WTC11 (cell line): ENCODE measurements at regions not wholly inside any gene's neighbourhood (a gene's known extent, or its start where the extent isn't known, plus 50 kb on each side); places are given as distances from the start of the nearest gene placed in this dataset.

Experiments
- ATAC-seq: fragments of 200-7000 bp; cut with Tn5 transposase; 2 replicates; pipeline ENCODE4 v1.10.0; 2021; ENCODE audit warnings: mild to moderate bottlenecking, moderate library complexity
- CTCF ChIA-PET: fragments of 300-600 bp; sonication (Branson Sonifier 250); formaldehyde crosslinking; loops from one replicate; lab custom pipeline; 2021; ENCODE audit warnings: antibody characterized with exemption; lab: Charles Lee
- POLR2A ChIA-PET: fragments of 350-600 bp; sonication (Branson Sonifier 250); formaldehyde crosslinking; loops from one replicate; lab custom pipeline; 2021; ENCODE audit warnings: antibody characterized with exemption; lab: Charles Lee
- DNase-seq: peaks from one replicate; pipeline ENCODE4 v3.0.0; 2021; ENCODE audit warnings: low spot score
- H3K27ac Mint-ChIP-seq: 2 replicates; pipeline ENCODE4 v1.8.0; 2021; ENCODE audit warnings: mixed read lengths
- H3K27me3 Mint-ChIP-seq: 2 replicates; pipeline ENCODE4 v1.8.0; 2021; ENCODE audit warnings: low read depth, mild to moderate bottlenecking, moderate library complexity, mixed read lengths
- H3K36me3 Mint-ChIP-seq: 2 replicates; pipeline ENCODE4 v1.8.0; 2021; ENCODE audit warnings: mixed read lengths
- H3K4me1 Mint-ChIP-seq: 2 replicates; pipeline ENCODE4 v1.8.0; 2022; ENCODE audit warnings: mixed read lengths
- H3K4me3 Mint-ChIP-seq: 2 replicates; pipeline ENCODE4 v1.8.0; 2021; ENCODE audit warnings: mild to moderate bottlenecking, moderate library complexity, mixed read lengths
- H3K9me3 Mint-ChIP-seq: 2 replicates; pipeline ENCODE4 v1.8.0; 2021; ENCODE audit warnings: mixed read lengths
- ATF2 ChIP-seq: sonication (generic); formaldehyde crosslinking; IDR thresholded peaks from 2 replicates; pipeline ENCODE4 v1.8.1; 2022; ENCODE audit warnings: low read depth, missing genetic modification reagents, borderline replicate concordance
- E2F4 ChIP-seq: sonication (generic); formaldehyde crosslinking; IDR thresholded peaks from 2 replicates; pipeline ENCODE4 v1.8.1; 2022; ENCODE audit warnings: low read depth, mild to moderate bottlenecking, moderate library complexity, missing genetic modification reagents, borderline replicate concordance
- FOXP1 ChIP-seq: sonication (generic); formaldehyde crosslinking; IDR thresholded peaks from 2 replicates; pipeline ENCODE4 v1.8.0; 2022; ENCODE audit warnings: missing genetic modification reagents, mild to moderate bottlenecking, moderate library complexity, borderline replicate concordance
- HMGA2 ChIP-seq: fragments of 250-450 bp; sonication (Bioruptor Pico); IDR thresholded peaks from 2 replicates; pipeline ENCODE4 v1.4.0; 2021; ENCODE audit warnings: mild to moderate bottlenecking, moderate library complexity
- IRF1 ChIP-seq: sonication (generic); formaldehyde crosslinking; IDR thresholded peaks from 2 replicates; pipeline ENCODE4 v1.8.0; 2023; ENCODE audit warnings: missing genetic modification reagents
- IRF2 ChIP-seq: sonication (generic); formaldehyde crosslinking; IDR thresholded peaks from 2 replicates; pipeline ENCODE4 v1.8.0; 2022; ENCODE audit warnings: low read depth, missing genetic modification reagents, borderline replicate concordance
- JUN ChIP-seq: sonication (generic); formaldehyde crosslinking; IDR thresholded peaks from 2 replicates; pipeline ENCODE4 v1.8.0; 2023; ENCODE audit warnings: mild to moderate bottlenecking, missing genetic modification reagents
- MYBL2 ChIP-seq: sonication (generic); formaldehyde crosslinking; IDR thresholded peaks from 2 replicates; pipeline ENCODE4 v1.8.1; 2023; ENCODE audit warnings: mild to moderate bottlenecking, moderate library complexity, missing genetic modification reagents
- NFATC4 ChIP-seq: fragments of 250-450 bp; sonication (Bioruptor Pico); IDR thresholded peaks from 2 replicates; pipeline ENCODE4 v1.9.0; 2021; ENCODE audit warnings: mild to moderate bottlenecking
- NR1H2 ChIP-seq: sonication (generic); formaldehyde crosslinking; IDR thresholded peaks from 2 replicates; pipeline ENCODE4 v1.9.0; 2021; ENCODE audit warnings: mild to moderate bottlenecking, moderate library complexity, missing genetic modification reagents
- RELA ChIP-seq: sonication (generic); formaldehyde crosslinking; IDR thresholded peaks from 2 replicates; pipeline ENCODE4 v1.8.1; 2022; ENCODE audit warnings: missing genetic modification reagents, mild to moderate bottlenecking, borderline replicate concordance
- SP1 ChIP-seq: sonication (generic); formaldehyde crosslinking; conservative IDR thresholded peaks from 2 replicates; pipeline ENCODE4 v1.8.1; 2022; ENCODE audit warnings: missing genetic modification reagents
- ZNF138 ChIP-seq: sonication (generic); formaldehyde crosslinking; conservative IDR thresholded peaks from 2 replicates; pipeline ENCODE4 v1.8.1; 2022; ENCODE audit warnings: mild to moderate bottlenecking, moderate library complexity, missing genetic modification reagents
- ZNF219 ChIP-seq: sonication (generic); formaldehyde crosslinking; IDR thresholded peaks from 2 replicates; pipeline ENCODE4 v1.8.0; 2023; ENCODE audit warnings: missing genetic modification reagents, mild to moderate bottlenecking, borderline replicate concordance
- ZNF232 ChIP-seq: sonication (generic); formaldehyde crosslinking; IDR thresholded peaks from 2 replicates; pipeline ENCODE4 v1.8.0; 2022; ENCODE audit warnings: mild to moderate bottlenecking, missing genetic modification reagents
- ZNF423 ChIP-seq: fragments of 250-450 bp; sonication (Bioruptor Pico); IDR thresholded peaks from 2 replicates; pipeline ENCODE4 v2.1.2; 2022; ENCODE audit warnings: mild to moderate bottlenecking, moderate library complexity
- TF ChIP-seq, protein P1 (sequence below): sonication (generic); formaldehyde crosslinking; IDR thresholded peaks from 2 replicates; pipeline ENCODE4 v1.8.0; 2022; ENCODE audit warnings: mild to moderate bottlenecking, missing genetic modification reagents
- TF ChIP-seq, protein P2 (sequence below): sonication (generic); formaldehyde crosslinking; IDR thresholded peaks from 2 replicates; pipeline ENCODE4 v1.8.0; 2022; ENCODE audit warnings: mild to moderate bottlenecking, missing genetic modification reagents
- TF ChIP-seq, protein P3 (sequence below): sonication (generic); formaldehyde crosslinking; IDR thresholded peaks from 2 replicates; pipeline ENCODE4 v1.8.0; 2022; ENCODE audit warnings: missing genetic modification reagents
- TF ChIP-seq, protein P4 (sequence below): sonication (generic); formaldehyde crosslinking; IDR thresholded peaks from 2 replicates; pipeline ENCODE4 v1.8.1; 2022; ENCODE audit warnings: missing genetic modification reagents, borderline replicate concordance

GRCh38 chr3:5572168-5572567 is 384.7 kb downstream of the EDEM1 start (continued):
- TF ChIP-seq, protein P1, sequence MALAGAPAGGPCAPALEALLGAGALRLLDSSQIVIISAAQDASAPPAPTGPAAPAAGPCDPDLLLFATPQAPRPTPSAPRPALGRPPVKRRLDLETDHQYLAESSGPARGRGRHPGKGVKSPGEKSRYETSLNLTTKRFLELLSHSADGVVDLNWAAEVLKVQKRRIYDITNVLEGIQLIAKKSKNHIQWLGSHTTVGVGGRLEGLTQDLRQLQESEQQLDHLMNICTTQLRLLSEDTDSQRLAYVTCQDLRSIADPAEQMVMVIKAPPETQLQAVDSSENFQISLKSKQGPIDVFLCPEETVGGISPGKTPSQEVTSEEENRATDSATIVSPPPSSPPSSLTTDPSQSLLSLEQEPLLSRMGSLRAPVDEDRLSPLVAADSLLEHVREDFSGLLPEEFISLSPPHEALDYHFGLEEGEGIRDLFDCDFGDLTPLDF: no peak
- TF ChIP-seq NR1H2: no peak
- TF ChIP-seq, protein P2, sequence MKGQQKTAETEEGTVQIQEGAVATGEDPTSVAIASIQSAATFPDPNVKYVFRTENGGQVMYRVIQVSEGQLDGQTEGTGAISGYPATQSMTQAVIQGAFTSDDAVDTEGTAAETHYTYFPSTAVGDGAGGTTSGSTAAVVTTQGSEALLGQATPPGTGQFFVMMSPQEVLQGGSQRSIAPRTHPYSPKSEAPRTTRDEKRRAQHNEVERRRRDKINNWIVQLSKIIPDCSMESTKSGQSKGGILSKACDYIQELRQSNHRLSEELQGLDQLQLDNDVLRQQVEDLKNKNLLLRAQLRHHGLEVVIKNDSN (CRISPR knock-in tag): no peak
- TF ChIP-seq HMGA2 (CRISPR knock-in tag): no peak
- TF ChIP-seq ATF2 (CRISPR knock-in tag): no peak
- TF ChIP-seq IRF2 (CRISPR knock-in tag): no peak

GRCh38 chr3:5576277-5577011 is 388.9 kb downstream of the EDEM1 start:
- CTCF ChIA-PET: no interaction called here

More at GRCh38 chr3:5576277-5577011, 388.9 kb downstream of the EDEM1 start:
- no peak overlapping the region for H3K4me3 Mint-ChIP-seq
- H3K36me3 Mint-ChIP-seq: peaks cover 35% of the 10 kb centered on the region
- no peaks in the 10 kb centered on the region for H3K27me3 Mint-ChIP-seq
- DNase-seq: no peak
- no peak overlapping the region for H3K27ac Mint-ChIP-seq
- no peak for TF ChIP-seq FOXP1 (CRISPR knock-in tag)
- TF ChIP-seq, protein P3, sequence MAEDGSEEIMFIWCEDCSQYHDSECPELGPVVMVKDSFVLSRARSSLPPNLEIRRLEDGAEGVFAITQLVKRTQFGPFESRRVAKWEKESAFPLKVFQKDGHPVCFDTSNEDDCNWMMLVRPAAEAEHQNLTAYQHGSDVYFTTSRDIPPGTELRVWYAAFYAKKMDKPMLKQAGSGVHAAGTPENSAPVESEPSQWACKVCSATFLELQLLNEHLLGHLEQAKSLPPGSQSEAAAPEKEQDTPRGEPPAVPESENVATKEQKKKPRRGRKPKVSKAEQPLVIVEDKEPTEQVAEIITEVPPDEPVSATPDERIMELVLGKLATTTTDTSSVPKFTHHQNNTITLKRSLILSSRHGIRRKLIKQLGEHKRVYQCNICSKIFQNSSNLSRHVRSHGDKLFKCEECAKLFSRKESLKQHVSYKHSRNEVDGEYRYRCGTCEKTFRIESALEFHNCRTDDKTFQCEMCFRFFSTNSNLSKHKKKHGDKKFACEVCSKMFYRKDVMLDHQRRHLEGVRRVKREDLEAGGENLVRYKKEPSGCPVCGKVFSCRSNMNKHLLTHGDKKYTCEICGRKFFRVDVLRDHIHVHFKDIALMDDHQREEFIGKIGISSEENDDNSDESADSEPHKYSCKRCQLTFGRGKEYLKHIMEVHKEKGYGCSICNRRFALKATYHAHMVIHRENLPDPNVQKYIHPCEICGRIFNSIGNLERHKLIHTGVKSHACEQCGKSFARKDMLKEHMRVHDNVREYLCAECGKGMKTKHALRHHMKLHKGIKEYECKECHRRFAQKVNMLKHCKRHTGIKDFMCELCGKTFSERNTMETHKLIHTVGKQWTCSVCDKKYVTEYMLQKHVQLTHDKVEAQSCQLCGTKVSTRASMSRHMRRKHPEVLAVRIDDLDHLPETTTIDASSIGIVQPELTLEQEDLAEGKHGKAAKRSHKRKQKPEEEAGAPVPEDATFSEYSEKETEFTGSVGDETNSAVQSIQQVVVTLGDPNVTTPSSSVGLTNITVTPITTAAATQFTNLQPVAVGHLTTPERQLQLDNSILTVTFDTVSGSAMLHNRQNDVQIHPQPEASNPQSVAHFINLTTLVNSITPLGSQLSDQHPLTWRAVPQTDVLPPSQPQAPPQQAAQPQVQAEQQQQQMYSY (CRISPR knock-in tag): no peak
- no peak for TF ChIP-seq RELA (CRISPR knock-in tag)
- TF ChIP-seq SP1: no peak
- no peak for TF ChIP-seq MYBL2 (CRISPR knock-in tag)
- TF ChIP-seq, protein P2 (CRISPR knock-in tag): no peak
- no peak for TF ChIP-seq ZNF423 (CRISPR knock-in tag)
- no peak for TF ChIP-seq E2F4 (CRISPR knock-in tag)
- no peak for TF ChIP-seq IRF1
- no peak for TF ChIP-seq ZNF219 (CRISPR knock-in tag)
- no peak for TF ChIP-seq NFATC4 (CRISPR knock-in tag)
- no peak for TF ChIP-seq JUN (CRISPR knock-in tag)
- TF ChIP-seq, protein P4, sequence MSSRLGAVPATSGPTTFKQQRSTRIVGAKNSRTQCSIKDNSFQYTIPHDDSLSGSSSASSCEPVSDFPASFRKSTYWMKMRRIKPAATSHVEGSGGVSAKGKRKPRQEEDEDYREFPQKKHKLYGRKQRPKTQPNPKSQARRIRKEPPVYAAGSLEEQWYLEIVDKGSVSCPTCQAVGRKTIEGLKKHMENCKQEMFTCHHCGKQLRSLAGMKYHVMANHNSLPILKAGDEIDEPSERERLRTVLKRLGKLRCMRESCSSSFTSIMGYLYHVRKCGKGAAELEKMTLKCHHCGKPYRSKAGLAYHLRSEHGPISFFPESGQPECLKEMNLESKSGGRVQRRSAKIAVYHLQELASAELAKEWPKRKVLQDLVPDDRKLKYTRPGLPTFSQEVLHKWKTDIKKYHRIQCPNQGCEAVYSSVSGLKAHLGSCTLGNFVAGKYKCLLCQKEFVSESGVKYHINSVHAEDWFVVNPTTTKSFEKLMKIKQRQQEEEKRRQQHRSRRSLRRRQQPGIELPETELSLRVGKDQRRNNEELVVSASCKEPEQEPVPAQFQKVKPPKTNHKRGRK: no peak
- no peak for TF ChIP-seq ZNF138 (CRISPR knock-in tag)
- no peak for TF ChIP-seq ZNF232 (CRISPR knock-in tag)
- TF ChIP-seq, protein P1: no peak
- no peaks in the 10 kb centered on the region for H3K4me1 Mint-ChIP-seq
- no peak for ATAC-seq
- POLR2A ChIA-PET: no interaction called here
- peaks cover 70% of the 10 kb centered on the region for H3K9me3 Mint-ChIP-seq
